ENCODE measurements at regions not wholly inside any gene's neighbourhood (a gene's known extent, or its start where the extent isn't known, plus 50 kb on each side); places are given as distances from the start of the nearest gene placed in this dataset.

- H3K9me3 Mint-ChIP-seq, result no peaks in the 10 kb centered on the region
- H3K27ac Mint-ChIP-seq, result no peak overlapping the region
- no peaks in the 10 kb centered on the region for H3K36me3 Mint-ChIP-seq
- no peak overlapping the region for H3K4me3 Mint-ChIP-seq
- H3K27me3 Mint-ChIP-seq, result peaks cover 12% of the 10 kb centered on the region
- H3K4me1 Mint-ChIP-seq, result no peaks in the 10 kb centered on the region
Observed at GRCh38 chr4:174107746-174108354, 175.6 kb downstream of the FBXO8 start.

- H3K36me3 Mint-ChIP-seq, result no peaks in the 10 kb centered on the region
- H3K9me3 Mint-ChIP-seq, result no peaks in the 10 kb centered on the region
- peaks cover 10% of the 10 kb centered on the region for H3K27me3 Mint-ChIP-seq
- H3K27ac Mint-ChIP-seq, result no peak overlapping the region
- H3K4me1 Mint-ChIP-seq, result no peaks in the 10 kb centered on the region
- no peak overlapping the region for H3K4me3 Mint-ChIP-seq
Observed at GRCh38 chr4:174105202-174105601, 178.3 kb downstream of the FBXO8 start.

- Mint-ChIP-seq H3K27me3 (peaks cover 4% of the 10 kb centered on the region), H3K9me3 (no peaks in the 10 kb centered on the region), H3K4me1 (no peaks in the 10 kb centered on the region), H3K4me3 (no peak overlapping the region), H3K27ac (no peak overlapping the region), H3K36me3 (no peaks in the 10 kb centered on the region)
Observed at GRCh38 chr4:174100910-174101309, 182.6 kb downstream of the FBXO8 start.

GRCh38 chr4:174099712-174100111, 183.8 kb downstream of the FBXO8 start:
- Mint-ChIP-seq H3K9me3 (no peaks in the 10 kb centered on the region), H3K36me3 (no peaks in the 10 kb centered on the region), H3K27me3 (peaks cover 4% of the 10 kb centered on the region), H3K27ac (no peak overlapping the region), H3K4me3 (no peak overlapping the region), H3K4me1 (no peaks in the 10 kb centered on the region)

- H3K4me3 Mint-ChIP-seq, result no peak overlapping the region
- no peaks in the 10 kb centered on the region for H3K36me3 Mint-ChIP-seq
- H3K4me1 Mint-ChIP-seq, result no peaks in the 10 kb centered on the region
- H3K27me3 Mint-ChIP-seq, result no peaks in the 10 kb centered on the region
- no peak overlapping the region for H3K27ac Mint-ChIP-seq
- H3K9me3 Mint-ChIP-seq, result peaks cover 0 to 5% (median 2%) of the 10 kb centered on the region in 3 donors
Observed at GRCh38 chr4:174096999-174097398, 186.5 kb downstream of the FBXO8 start.

GRCh38 chr4:174096456-174096855, 187.0 kb downstream of the FBXO8 start:
- Mint-ChIP-seq H3K4me3 (no peak overlapping the region), H3K27ac (no peak overlapping the region), H3K36me3 (no peaks in the 10 kb centered on the region), H3K9me3 (peaks cover 2 to 5% (median 2%) of the 10 kb centered on the region in 3 donors), H3K27me3 (no peaks in the 10 kb centered on the region), H3K4me1 (no peaks in the 10 kb centered on the region)

- Mint-ChIP-seq H3K36me3 (no peaks in the 10 kb centered on the region), H3K27me3 (peaks cover 8% of the 10 kb centered on the region), H3K9me3 (peaks cover 2 to 5% (median 2%) of the 10 kb centered on the region in 3 donors), H3K4me3 (no peak overlapping the region), H3K4me1 (peaks cover 0 to 2% (median 1%) of the 10 kb centered on the region in 3 donors), H3K27ac (no peak overlapping the region)
Observed at GRCh38 chr4:174091130-174091529, 192.3 kb downstream of the FBXO8 start.

GRCh38 chr4:174089711-174090110, 193.8 kb downstream of the FBXO8 start:
- Mint-ChIP-seq H3K9me3 (peaks cover 2 to 5% (median 2%) of the 10 kb centered on the region in 3 donors), H3K4me1 (peaks cover 0 to 2% (median 1%) of the 10 kb centered on the region in 3 donors), H3K27ac (no peak overlapping the region)

GRCh38 chr4:174088795-174089194, 194.7 kb downstream of the FBXO8 start:
- H3K36me3 Mint-ChIP-seq, result no peaks in the 10 kb centered on the region
- no peak overlapping the region for H3K4me3 Mint-ChIP-seq
- H3K4me1 Mint-ChIP-seq, result peaks cover 0 to 2% (median 1%) of the 10 kb centered on the region in 3 donors
- H3K27me3 Mint-ChIP-seq, result peaks cover 8% of the 10 kb centered on the region
- peaks cover 2 to 5% (median 2%) of the 10 kb centered on the region in 3 donors for H3K9me3 Mint-ChIP-seq
- no peak overlapping the region for H3K27ac Mint-ChIP-seq

More at GRCh38 chr4:174089711-174090110, 193.8 kb downstream of the FBXO8 start:
- H3K4me3 Mint-ChIP-seq, result no peak overlapping the region
- no peaks in the 10 kb centered on the region for H3K36me3 Mint-ChIP-seq
- peaks cover 8% of the 10 kb centered on the region for H3K27me3 Mint-ChIP-seq

GRCh38 chr4:174086829-174087799, 196.4 kb downstream of the FBXO8 start:
- Mint-ChIP-seq H3K27me3 (peaks cover 8% of the 10 kb centered on the region), H3K27ac (no peak overlapping the region), H3K36me3 (no peaks in the 10 kb centered on the region), H3K9me3 (peaks cover 0 to 2% (median under 1%) of the 10 kb centered on the region in 3 donors), H3K4me1 (peaks cover 0 to 2% (median 1%) of the 10 kb centered on the region in 3 donors), H3K4me3 (no peak overlapping the region)

GRCh38 chr4:174084981-174085380, 198.5 kb downstream of the FBXO8 start:
- H3K4me3 Mint-ChIP-seq, result no peak overlapping the region
- no peaks in the 10 kb centered on the region for H3K36me3 Mint-ChIP-seq
- H3K4me1 Mint-ChIP-seq, result peaks cover 0 to 2% (median 1%) of the 10 kb centered on the region in 3 donors
- H3K9me3 Mint-ChIP-seq, result no peaks in the 10 kb centered on the region
- H3K27me3 Mint-ChIP-seq, result peaks cover 8% of the 10 kb centered on the region
- H3K27ac Mint-ChIP-seq, result no peak overlapping the region

GRCh38 chr4:174084542-174084941, 198.9 kb downstream of the FBXO8 start:
- H3K4me3 Mint-ChIP-seq, result no peak overlapping the region
- H3K9me3 Mint-ChIP-seq, result no peaks in the 10 kb centered on the region
- no peaks in the 10 kb centered on the region for H3K36me3 Mint-ChIP-seq
- H3K27ac Mint-ChIP-seq, result no peak overlapping the region
- peaks cover 8% of the 10 kb centered on the region for H3K27me3 Mint-ChIP-seq
- H3K4me1 Mint-ChIP-seq, result peaks cover 0 to 2% (median 1%) of the 10 kb centered on the region in 3 donors

GRCh38 chr4:174080361-174080760, 203.1 kb downstream of the FBXO8 start:
- Mint-ChIP-seq H3K4me1 (no peaks in the 10 kb centered on the region), H3K4me3 (no peak overlapping the region), H3K27me3 (no peaks in the 10 kb centered on the region), H3K9me3 (no peaks in the 10 kb centered on the region), H3K36me3 (no peaks in the 10 kb centered on the region), H3K27ac (no peak overlapping the region)

GRCh38 chr4:174071595-174071994, 211.9 kb downstream of the FBXO8 start:
- no peaks in the 10 kb centered on the region for H3K27me3 Mint-ChIP-seq
- peaks cover 1 to 8% (median 3%) of the 10 kb centered on the region in 3 donors for H3K9me3 Mint-ChIP-seq
- H3K4me1 Mint-ChIP-seq, result no peaks in the 10 kb centered on the region
- H3K36me3 Mint-ChIP-seq, result no peaks in the 10 kb centered on the region
- H3K27ac Mint-ChIP-seq, result no peak overlapping the region
- no peak overlapping the region for H3K4me3 Mint-ChIP-seq

- Mint-ChIP-seq H3K9me3 (peaks cover 1 to 8% (median 3%) of the 10 kb centered on the region in 3 donors), H3K4me1 (no peaks in the 10 kb centered on the region), H3K27me3 (no peaks in the 10 kb centered on the region), H3K4me3 (no peak overlapping the region), H3K27ac (no peak overlapping the region), H3K36me3 (no peaks in the 10 kb centered on the region)
Observed at GRCh38 chr4:174069848-174070330, 213.6 kb downstream of the FBXO8 start.

All from IgD-negative memory B cell (primary cell).